GM19452 (cell line): ENCODE measurements at regions not wholly inside any gene's neighbourhood (a gene's known extent, or its start where the extent isn't known, plus 50 kb on each side); places are given as distances from the start of the nearest gene placed in this dataset.

Experiments used
- ATAC-seq: cut with Tn5 transposase; IDR thresholded peaks from one replicate; pipeline ENCODE4 v1.9.1; 2021; ENCODE audit not compliant: unreplicated experiment

GRCh38 chr11:88231894-88232482 lies 56.7 kb upstream of the RAB38 start:
- ATAC-seq, result peak; percentile 88

- ATAC-seq, result no peak
Measured at GRCh38 chr11:88229303-88229702, 54.1 kb upstream of the RAB38 start.
